GM21619 (cell line): ENCODE measurements at regions not wholly inside any gene's neighbourhood (a gene's known extent, or its start where the extent isn't known, plus 50 kb on each side); places are given as distances from the start of the nearest gene placed in this dataset.
"Not testable (repeated sequence)": the region's sequence is repeated elsewhere in the genome, so short reads cannot be mapped to it uniquely, and the experiment has no call there.

Experiments used
- ATAC-seq: cut with Tn5 transposase; IDR thresholded peaks from one replicate; pipeline ENCODE4 v1.9.1; 2021; ENCODE audit not compliant: unreplicated experiment

- ATAC-seq = no peak
Observed at GRCh38 chr5:71771191-71771590, 52.1 kb downstream of the CARTPT start.

DNA sequence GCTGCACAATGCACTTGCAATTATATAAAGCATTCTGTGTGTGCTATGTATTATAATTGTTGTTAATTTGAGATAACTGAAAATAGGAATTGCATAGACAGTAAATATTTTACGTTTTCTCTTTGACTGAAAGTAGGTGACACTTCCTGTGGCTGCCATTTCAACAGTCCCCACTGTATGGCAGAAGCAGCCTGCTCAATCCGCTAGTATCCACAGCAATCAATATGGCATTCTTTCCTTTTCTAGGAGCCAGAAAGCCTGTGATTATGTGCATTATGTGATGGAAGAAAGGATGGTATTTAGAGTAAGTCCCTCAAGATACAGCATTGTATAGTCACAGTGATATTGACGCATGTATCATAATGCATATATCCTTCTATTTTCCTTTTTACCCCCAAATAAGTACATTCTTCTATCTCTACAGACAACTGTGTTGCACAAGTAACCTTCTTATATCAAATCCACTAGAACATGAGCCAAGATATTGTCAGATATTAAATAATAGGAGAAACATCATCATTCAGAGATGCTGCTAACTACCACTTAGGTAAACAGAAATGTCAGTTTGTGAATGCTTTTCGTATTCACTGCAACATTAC is 59.7 kb downstream of the CARTPT start:
- no peak for ATAC-seq

GRCh38 chr5:71780597-71780996 is 61.5 kb downstream of the CARTPT start:
- ATAC-seq = no peak

DNA sequence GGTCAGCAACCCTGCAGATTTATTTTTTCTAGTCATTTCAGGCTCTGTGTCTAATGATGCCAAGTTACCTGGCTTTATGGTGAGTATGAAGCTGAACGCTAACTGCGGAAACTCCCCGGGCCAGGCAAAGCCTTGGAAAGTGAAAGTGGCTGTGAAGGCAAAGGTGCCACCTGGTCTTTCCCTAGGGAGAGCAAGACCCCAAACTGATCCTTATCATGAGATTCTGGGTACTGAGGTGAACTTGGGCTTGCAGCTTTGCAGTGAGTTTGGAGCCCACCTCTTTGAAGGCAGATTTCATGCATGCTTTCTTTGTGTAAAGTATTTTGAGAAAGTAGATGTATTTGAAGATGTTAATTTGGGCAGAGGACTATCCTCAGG is 63.3 kb downstream of the CARTPT start:
- peak; percentile 29 for ATAC-seq

DNA sequence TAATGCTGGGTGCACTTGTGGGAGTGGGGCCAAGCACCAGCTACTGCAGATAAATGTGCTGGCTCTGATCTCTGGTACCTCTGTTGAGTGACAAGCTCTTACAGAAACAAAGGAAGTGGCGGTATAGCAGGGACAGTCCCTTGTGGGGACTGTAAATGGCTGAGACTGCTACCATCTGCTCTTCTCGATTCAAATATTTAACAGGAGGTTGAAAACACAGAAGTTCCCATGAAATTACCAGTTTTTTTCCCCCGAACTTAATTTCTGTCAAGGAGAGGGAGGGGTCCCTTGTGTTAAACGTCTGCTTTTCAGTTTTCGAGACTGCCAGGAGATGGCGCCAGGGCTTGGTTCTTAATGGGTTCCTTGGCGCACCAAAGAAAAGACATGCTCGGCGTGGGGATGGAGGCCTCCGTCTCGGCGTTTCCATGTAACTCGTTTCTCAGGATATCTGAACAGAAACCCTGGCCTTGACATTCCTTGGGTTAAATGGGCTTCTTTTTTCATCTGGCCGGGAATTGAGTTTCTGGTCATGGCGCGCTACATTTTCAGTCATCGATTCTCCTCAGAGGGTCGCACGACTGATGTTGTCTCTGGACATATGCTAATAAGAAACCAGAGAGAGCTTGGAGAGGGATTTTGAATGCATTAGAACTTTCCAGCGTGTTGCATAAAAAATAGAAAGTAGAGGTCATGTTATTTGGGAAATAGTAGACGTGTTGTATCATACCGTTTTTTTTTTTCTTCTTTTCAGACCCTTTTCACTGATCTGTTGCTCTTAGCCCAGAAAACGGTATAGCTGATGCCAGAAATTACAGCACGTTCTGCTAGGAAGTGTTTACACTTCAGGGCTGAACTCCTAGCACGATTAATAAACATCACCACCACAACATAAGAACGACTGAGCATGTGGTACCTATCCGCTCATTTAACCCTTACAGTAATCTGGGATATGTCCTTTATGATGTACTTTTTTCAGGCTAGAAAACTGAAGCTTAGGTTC is 64.0 kb downstream of the CARTPT start:
- peak; percentile 99 for ATAC-seq

- ATAC-seq = no peak
Observed at GRCh38 chr5:71783891-71784290, 64.8 kb downstream of the CARTPT start.

- no peak for ATAC-seq
Observed at GRCh38 chr5:71786337-71787055, 67.4 kb downstream of the CARTPT start.

DNA sequence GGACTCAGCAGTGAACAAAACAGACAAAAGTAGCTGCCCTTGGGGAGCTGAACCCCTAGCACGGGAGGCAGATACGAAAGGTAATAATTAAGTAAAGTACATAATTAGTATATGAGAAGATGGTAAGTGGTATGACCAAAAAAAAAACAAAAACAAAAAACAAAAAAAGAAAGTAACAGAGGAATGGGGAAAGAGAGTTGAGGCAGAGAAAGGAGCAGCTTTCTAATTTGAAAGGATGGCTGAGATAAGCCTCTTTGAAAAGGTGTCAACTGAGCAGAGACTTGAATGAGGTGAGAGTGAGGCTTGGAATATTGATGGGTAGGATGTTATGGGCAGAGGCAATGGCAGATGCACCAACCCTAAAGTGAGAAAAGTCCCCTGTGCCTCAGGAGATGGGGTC is 69.7 kb downstream of the CARTPT start:
- no peak for ATAC-seq

DNA sequence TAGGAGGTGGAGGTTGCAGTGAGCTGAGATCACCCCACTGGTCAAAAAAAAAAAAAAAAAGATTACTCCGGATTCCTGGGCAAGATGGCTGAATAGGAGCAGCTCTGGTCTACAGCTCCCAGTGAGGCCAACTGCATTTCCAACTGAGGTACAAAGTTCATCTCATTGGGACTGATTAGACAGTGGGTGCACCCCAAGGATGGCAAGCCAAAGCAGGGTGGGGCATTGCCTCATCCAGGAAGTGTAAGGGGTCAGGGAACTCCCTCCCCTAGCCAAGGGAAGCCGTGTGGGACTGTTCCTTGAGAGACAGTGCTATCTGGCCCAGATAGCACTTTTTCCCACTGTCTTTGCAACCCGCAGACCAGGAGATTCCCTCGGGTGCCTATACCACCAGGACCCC is 70.7 kb downstream of the CARTPT start:
- ATAC-seq = no peak

DNA sequence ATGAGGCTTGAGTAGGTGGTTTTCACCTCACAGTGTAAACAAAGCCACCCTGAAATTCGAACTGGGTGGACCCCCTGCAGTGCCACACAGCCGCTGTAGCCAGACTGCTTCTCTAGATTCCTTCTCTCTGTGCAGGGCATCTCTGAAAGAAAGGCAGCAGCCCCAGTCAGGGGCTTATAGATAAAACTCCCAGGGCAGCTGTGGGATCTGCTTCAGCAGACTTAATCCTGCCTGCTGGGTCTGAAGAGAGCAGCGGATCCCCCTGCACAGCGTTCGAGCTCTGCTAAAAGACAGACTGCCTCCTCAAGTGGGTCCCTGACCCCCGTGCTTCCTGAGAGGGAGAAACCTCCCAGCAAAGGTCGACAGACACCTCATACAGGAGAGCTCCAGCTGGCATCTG is 71.4 kb downstream of the CARTPT start:
- no peak for ATAC-seq

GRCh38 chr5:71792041-71792440 is 73.0 kb downstream of the CARTPT start:
- not testable (repeated sequence) for ATAC-seq

DNA sequence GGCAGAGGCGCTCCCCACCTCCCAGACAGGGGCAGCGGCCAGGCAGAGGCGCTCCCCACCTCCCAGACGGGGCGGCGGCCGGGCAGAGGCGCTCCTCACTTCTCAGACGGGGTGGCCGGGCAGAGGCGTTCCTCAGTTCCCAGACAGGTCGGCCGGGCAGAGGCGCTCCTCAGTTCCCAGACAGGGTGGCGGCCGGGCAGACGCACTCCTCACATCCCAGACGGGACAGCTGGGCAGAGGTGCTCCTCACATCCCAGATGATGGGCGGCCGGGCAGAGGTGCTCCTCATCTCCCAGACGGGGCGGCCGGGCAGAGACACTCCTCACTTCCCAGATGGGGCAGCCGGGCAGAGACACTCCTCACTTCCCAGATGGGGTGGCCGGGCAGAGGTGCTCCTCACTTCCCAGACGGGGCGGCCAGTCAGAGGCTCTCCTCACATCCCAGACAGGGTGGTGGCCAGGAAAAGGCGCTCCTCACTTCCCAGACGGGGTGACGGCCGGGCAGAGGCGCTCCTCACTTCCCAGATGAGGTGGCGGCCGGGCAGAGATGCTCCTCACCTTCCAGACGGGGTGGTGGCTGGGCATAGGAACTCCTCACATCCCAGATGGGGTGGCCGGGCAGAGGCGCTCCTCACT is 75.1 kb downstream of the CARTPT start:
- no peak for ATAC-seq

- ATAC-seq = no peak
Observed at GRCh38 chr5:71802673-71803072, 83.6 kb downstream of the CARTPT start.

DNA sequence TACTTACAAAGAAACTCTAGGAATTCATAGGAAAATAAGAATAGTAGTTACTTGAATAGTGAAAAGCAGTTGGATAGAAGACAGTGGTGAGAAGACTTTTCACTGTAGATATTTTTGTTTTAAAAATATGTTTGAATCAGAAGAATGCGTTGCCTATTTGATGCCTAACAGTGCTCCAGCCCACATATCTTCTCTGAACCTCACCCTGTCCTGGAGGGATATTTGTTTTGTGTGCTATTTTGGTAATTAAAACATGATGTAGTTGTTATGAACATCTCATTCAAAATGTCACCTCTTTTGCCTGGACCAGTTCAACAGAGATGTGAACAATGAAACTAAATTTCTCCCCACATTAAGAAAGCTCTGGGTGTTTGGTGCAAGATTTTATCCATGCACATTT is 87.6 kb downstream of the CARTPT start:
- ATAC-seq = no peak

DNA sequence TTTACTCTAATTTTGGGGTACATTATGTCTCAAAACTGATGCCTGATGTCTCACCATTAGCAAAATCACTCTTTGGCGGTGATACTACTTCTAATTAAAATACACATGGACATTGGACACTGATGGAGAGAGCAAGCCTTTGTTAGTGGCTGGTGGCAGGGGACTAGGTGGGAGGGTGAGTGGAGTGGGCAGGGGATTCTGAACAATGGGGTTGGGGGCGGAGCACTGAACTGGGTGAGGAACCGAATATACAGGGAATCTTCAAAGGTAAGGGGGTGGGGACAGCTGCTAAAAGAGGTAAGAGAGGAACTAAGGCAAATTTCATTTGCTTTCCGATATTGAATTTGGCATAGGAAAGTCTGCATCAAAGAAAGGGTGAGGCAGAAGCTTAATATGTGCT is 88.8 kb downstream of the CARTPT start:
- no peak for ATAC-seq

GRCh38 chr5:71809446-71809845 is 90.4 kb downstream of the CARTPT start:
- ATAC-seq = no peak

DNA sequence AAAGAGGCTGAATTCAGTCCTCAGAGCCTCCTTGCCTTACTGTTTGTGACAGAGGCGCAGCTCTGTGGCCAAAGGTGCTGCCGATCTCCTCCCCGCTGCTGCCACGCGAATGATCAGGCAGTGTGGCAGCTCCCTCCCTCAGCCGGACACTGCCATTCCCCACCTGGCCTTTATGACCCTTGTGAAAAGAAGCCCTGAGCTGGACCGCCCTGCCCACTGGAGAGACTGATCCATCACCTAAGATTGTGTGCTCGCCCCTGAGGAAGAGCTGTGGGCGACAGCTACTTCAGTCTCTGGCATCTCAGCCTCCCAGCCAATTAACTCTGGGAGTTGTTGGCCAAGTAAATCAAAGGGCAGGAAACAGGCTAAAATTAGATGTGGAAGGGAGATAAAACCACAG is 90.9 kb downstream of the CARTPT start:
- ATAC-seq = no peak

DNA sequence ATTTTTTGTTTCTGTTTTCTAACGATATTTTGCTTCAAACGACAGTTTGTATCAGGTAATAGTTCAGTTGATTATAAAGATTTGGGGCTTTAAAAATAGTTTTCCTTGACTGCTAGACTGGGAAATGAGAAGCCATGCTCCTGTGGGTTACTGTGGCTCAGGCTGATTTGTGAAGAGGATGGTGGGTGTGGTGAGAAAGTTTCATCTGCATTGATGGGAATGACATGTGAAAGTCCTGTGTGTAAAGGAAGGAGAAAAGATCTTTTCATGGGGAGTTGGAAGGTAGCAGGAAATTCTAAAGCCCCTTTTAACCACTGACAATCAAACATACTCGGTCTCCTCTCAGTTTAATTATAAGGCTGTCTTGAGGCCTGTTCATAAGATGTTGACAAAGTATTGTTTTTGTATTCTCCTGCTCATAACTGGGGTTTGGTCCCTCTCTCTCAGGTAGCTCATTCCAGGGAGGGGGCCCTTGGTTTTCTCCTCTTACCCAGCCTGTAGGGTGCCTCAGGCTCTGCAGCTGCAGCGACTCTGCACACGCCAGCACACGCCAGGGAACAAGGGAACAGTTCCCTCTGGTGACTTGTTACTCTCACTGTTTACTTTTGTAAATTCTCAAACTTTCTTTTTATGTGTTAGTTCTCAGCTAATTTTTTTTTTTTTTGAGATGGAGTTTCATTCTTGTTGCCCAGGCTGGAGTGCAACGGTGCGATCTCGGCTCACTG is 91.6 kb downstream of the CARTPT start:
- no peak for ATAC-seq

DNA sequence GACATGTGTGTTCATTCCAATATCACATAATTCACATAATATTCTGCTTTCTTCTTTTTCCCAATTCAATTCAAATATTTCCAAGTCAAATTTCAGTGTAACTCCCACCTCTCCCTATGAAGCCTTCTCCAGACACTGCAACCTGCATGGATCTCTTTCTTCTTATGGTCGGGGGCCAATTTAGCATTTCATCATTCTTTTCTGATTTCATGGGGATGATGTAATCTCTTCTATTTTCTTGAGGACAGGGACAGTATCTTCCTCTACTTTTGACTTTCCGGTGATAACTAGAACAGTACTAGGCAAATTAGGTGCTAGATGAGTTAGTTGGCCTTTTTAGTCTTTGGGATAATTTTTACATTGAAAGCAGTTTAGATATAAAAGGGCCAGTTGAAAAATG is 92.7 kb downstream of the CARTPT start:
- no peak for ATAC-seq

DNA sequence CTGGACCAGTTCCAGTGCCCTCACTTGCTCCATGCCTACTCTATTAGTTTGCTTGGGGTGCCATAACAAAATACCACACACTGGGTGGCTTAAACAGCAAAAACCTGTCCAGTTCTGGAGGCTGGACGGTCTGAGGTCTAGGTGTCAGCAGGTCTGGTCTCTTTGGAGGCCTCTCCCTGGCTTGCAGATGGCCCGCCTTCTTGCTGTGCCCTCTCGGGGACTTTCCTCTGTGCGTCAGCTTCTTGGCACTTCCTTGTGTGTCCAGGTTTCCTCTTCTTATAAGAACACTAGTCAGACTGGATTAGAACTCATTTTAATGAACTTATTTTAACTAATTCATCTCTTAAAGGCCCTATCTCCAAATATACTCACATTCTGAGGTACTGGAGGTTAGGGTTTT is 97.2 kb downstream of the CARTPT start:
- no peak for ATAC-seq

- no peak for ATAC-seq
Observed at GRCh38 chr5:71817891-71818290, 98.8 kb downstream of the CARTPT start.
